ENCODE measurements at regions not wholly inside any gene's neighbourhood (a gene's known extent, or its start where the extent isn't known, plus 50 kb on each side); places are given as distances from the start of the nearest gene placed in this dataset.

- DNase-seq (ENCODE audit: low spot score in 2 of 2): no peak
- Histone ChIP-seq H3K36me3 (no peaks in the 10 kb centered on the region), H3K4me1 (no peaks in the 10 kb centered on the region), H3K27me3 (no peaks in the 10 kb centered on the region), H3K4me3 (no peak overlapping the region), H3K9me3 (no peaks in the 10 kb centered on the region), H3K27ac (no peak overlapping the region)
- 66 to 70% methylated on average over 3 of the region's 3 CpGs for WGBS, 2 donors
- TF ChIP-seq EP300 (IDR thresholded peaks at IDR 0.05): no peak
Observed at GRCh38 chr11:42498971-42499370, 812.8 kb upstream of the API5 start.

DNA sequence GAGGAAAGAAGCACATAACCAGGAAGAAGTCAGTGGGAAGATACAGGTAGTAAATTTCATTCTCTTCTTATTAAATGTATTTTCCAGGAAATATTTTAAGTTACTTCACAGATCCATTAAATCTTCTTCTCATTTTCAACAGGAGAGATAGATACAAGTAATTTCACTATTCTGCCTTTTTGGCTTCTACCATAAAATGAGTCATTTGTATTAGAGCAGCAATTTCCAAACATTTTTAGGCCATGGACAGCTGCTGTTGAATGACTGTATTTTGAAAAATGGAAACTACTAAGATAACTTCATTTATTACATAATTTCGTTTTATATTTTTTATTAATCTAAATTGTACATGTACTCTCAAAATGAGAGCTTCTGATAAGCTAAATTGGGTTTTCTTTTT is 809.6 kb upstream of the API5 start:
- Histone ChIP-seq H3K36me3 (no peaks in the 10 kb centered on the region), H3K27ac (no peak overlapping the region), H3K27me3 (no peaks in the 10 kb centered on the region), H3K9me3 (no peaks in the 10 kb centered on the region), H3K4me1 (no peaks in the 10 kb centered on the region), H3K4me3 (no peak overlapping the region)
- DNase-seq (ENCODE audit: low spot score in 2 of 2): no peak
- no peak for TF ChIP-seq POLR2A (IDR thresholded peaks at IDR 0.05)
- no peak for TF ChIP-seq EP300 (IDR thresholded peaks at IDR 0.05)
- TF ChIP-seq, protein P1, sequence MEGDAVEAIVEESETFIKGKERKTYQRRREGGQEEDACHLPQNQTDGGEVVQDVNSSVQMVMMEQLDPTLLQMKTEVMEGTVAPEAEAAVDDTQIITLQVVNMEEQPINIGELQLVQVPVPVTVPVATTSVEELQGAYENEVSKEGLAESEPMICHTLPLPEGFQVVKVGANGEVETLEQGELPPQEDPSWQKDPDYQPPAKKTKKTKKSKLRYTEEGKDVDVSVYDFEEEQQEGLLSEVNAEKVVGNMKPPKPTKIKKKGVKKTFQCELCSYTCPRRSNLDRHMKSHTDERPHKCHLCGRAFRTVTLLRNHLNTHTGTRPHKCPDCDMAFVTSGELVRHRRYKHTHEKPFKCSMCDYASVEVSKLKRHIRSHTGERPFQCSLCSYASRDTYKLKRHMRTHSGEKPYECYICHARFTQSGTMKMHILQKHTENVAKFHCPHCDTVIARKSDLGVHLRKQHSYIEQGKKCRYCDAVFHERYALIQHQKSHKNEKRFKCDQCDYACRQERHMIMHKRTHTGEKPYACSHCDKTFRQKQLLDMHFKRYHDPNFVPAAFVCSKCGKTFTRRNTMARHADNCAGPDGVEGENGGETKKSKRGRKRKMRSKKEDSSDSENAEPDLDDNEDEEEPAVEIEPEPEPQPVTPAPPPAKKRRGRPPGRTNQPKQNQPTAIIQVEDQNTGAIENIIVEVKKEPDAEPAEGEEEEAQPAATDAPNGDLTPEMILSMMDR (IDR thresholded peaks at IDR 0.05): no peak
- WGBS, 2 donors: 0 to 37% methylated on average over 1 of the region's 1 CpG

- DNase-seq (ENCODE audit: low spot score in 2 of 2): no peak
- WGBS, 2 donors: 68 to 76% methylated on average over 4 of the region's 4 CpGs
- H3K27me3 ChIP-seq: no peaks in the 10 kb centered on the region
- H3K4me1 ChIP-seq: no peaks in the 10 kb centered on the region
- no peak overlapping the region for H3K27ac ChIP-seq
- no peaks in the 10 kb centered on the region for H3K36me3 ChIP-seq
- TF ChIP-seq EP300 (IDR thresholded peaks at IDR 0.05) (no peak), POLR2A (IDR thresholded peaks at IDR 0.05) (no peak)
- TF ChIP-seq, protein P1 (IDR thresholded peaks at IDR 0.05): no peak
- no peaks in the 10 kb centered on the region for H3K9me3 ChIP-seq
- H3K4me3 ChIP-seq: no peak overlapping the region
Observed at GRCh38 chr11:42521994-42522393, 789.8 kb upstream of the API5 start.

- H3K27me3 ChIP-seq: no peaks in the 10 kb centered on the region
- peak in 1 of 2 donors; percentile 65 for DNase-seq (ENCODE audit: low spot score in 2 of 2)
- WGBS, 2 donors: 5 to 6% methylated on average over 7 of the region's 7 CpGs
- no peaks in the 10 kb centered on the region for H3K9me3 ChIP-seq
- H3K36me3 ChIP-seq: no peaks in the 10 kb centered on the region
- TF ChIP-seq POLR2A (IDR thresholded peaks at IDR 0.05): no peak
- TF ChIP-seq, protein P1 (IDR thresholded peaks at IDR 0.05): peak; percentile 52 to 69 (median 64)
- H3K4me1 ChIP-seq: no peaks in the 10 kb centered on the region
- no peak overlapping the region for H3K4me3 ChIP-seq
- H3K27ac ChIP-seq: no peak overlapping the region
Observed at GRCh38 chr11:42524534-42525227, 787.1 kb upstream of the API5 start.

- Histone ChIP-seq H3K27me3 (no peaks in the 10 kb centered on the region), H3K4me1 (no peaks in the 10 kb centered on the region), H3K9me3 (no peaks in the 10 kb centered on the region), H3K4me3 (no peak overlapping the region), H3K27ac (no peak overlapping the region), H3K36me3 (no peaks in the 10 kb centered on the region)
- DNase-seq (ENCODE audit: low spot score in 2 of 2): no peak
- TF ChIP-seq, protein P1 (IDR thresholded peaks at IDR 0.05): no peak
- TF ChIP-seq POLR2A (IDR thresholded peaks at IDR 0.05): no peak
- no peak for TF ChIP-seq EP300 (IDR thresholded peaks at IDR 0.05)
- WGBS, 2 donors: 72 to 78% methylated on average over 4 of the region's 4 CpGs
Observed at GRCh38 chr11:42526426-42526825, 785.4 kb upstream of the API5 start.

DNA sequence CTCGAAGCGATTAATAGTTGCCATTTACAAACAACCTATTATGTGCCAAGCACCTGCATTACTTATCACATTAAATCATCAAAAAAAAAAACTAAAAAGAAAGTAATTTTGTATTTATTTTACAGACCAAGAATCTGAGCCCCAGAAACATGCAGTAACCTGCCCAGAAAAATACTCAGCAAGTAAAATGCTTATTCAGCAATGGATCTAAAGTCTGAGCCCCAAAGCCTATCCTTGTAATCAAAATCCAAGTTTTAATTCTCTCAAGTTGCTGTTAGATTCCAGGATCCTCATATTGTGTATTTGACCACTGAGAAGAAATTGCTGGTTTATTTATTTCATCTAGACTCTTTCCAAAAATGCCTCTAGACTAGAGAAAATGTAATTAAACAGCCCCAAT is 783.3 kb upstream of the API5 start:
- 86 to 92% methylated on average over 2 of the region's 2 CpGs for WGBS, 2 donors
- no peak overlapping the region for H3K4me3 ChIP-seq
- TF ChIP-seq POLR2A (IDR thresholded peaks at IDR 0.05) (no peak), EP300 (IDR thresholded peaks at IDR 0.05) (no peak)
- TF ChIP-seq, protein P1 (IDR thresholded peaks at IDR 0.05): no peak
- no peak for DNase-seq (ENCODE audit: low spot score in 2 of 2)
- H3K4me1 ChIP-seq: no peaks in the 10 kb centered on the region
- H3K27ac ChIP-seq: no peak overlapping the region
- H3K9me3 ChIP-seq: no peaks in the 10 kb centered on the region
- H3K36me3 ChIP-seq: no peaks in the 10 kb centered on the region
- no peaks in the 10 kb centered on the region for H3K27me3 ChIP-seq
